OCI-LY7 (cell line): ENCODE measurements at regions not wholly inside any gene's neighbourhood (a gene's known extent, or its start where the extent isn't known, plus 50 kb on each side); places are given as distances from the start of the nearest gene placed in this dataset.

ENCODE experiments used
- CTCF ChIP-seq: fragments of 200-600 bp; sonication (generic); conservative IDR thresholded peaks from 2 replicates; pipeline ENCODE4 v1.5.1; 2014; ENCODE audit warnings: mild to moderate bottlenecking, antibody characterized with exemption, low read length, moderate library complexity, mixed read lengths
- EZH2phosphoT487 ChIP-seq: fragments of 200-600 bp; sonication (generic); IDR thresholded peaks from 2 replicates; pipeline ENCODE4 v1.6.1; 2018; ENCODE audit warnings: low read depth, borderline replicate concordance, mild to moderate bottlenecking, mixed run types, antibody characterized with exemption, low read length, moderate library complexity, mixed read lengths

GRCh38 chr1:157247005-157247763 is 109.0 kb upstream of the ETV3 start:
- TF ChIP-seq CTCF (no peak), EZH2phosphoT487 (no peak)
